ENCODE measurements at regions not wholly inside any gene's neighbourhood (a gene's known extent, or its start where the extent isn't known, plus 50 kb on each side); places are given as distances from the start of the nearest gene placed in this dataset.
"Not testable (repeated sequence)": the region's sequence is repeated elsewhere in the genome, so short reads cannot be mapped to it uniquely, and the experiment has no call there.

DNA sequence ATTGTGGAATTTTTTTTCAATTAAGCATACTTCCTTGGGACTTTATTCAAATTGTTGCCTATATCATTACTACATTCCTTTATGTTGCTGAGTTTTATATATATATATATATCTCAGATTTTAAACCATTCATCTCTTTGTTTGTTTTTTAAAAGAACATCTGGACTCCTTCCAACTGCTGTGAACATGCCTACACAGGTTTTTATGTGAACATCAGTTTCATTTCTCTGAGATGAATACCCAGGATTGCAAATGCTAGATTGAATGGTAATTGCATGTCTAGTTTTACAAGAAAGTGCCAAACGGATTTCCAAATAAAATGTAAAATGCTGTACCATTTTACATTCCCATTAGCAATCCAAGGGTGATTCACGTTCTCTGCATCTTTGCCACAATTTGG is 1289.3 kb downstream of the HACE1 start:
- DNase-seq (ENCODE audit: low read depth), result no peak

DNA sequence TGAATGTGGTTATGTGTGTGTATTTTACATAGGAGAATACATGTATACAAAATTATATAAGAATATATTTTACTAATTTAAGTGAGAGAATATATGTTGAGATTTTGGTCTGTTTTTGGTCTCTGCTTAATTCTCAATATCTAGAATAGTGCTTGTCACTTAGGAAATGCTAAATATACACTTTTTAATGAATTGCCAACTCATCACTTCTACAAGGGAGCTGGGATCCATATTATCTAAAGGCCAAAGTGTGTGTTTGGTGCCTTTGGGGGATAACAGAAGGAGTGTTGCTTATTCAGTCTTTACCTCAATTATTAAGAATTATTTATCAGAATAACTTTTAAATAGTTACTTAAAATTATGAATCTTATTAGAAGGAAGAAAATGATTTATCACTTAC is 1304.8 kb downstream of the HACE1 start:
- DNase-seq (ENCODE audit: low read depth), result no peak

DNA sequence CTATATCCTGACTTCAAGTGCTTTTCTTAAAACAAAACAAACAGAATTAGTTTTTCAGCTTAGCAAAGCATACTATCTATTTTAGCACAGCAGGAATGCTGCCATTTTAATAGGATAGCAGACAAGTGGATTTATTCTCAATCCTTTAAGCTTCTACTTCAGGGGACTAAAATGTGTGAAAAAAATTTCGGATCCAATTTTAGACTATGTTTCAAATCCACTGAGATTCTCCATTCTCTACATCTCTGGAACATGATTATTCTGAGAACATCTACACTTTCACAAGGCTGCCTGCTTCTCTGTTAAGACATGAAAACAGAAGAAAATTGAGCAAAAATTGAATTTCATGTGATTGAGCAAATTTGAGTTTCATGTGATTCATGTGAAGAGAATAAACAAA is 1321.3 kb downstream of the HACE1 start:
- no peak for DNase-seq (ENCODE audit: low read depth)

DNA sequence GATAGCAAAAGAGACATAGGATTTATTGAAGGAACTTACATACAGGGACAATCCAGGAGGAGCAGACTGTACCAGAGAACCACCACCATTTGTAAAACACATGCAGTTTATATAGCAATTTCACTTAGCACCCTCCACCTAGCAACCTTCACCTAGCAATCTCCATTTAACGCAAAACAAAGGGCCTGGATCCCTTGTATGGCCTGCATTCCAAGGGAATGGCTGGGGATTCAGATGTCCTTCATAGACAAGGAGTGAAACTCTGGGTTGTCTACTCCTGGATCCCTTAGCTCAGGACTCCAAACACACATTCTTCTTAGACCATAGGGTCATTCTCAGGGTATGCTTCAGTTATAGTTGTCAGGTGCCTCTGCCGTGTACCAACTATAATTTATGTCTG is 1324.9 kb downstream of the HACE1 start:
- DNase-seq (ENCODE audit: low read depth), result no peak

DNA sequence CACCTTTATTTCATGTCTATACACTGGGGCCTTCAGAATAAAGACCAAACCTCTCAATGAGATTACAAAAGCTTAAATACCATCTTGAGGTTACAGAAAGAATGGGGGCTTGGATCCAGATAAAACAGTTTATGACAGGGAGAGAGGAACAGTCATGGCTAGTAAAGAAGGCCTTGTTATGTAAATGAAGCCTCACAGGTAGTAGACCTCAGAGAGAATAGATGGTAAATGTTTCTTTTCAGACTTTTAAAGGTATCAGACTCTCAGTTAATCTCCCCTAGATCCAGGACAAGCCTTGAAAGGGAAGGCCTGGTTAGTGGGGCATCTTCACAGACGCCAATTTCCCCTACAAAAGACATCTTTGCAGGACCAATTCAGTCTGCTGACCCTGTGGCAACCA is 1325.6 kb downstream of the HACE1 start:
- no peak for DNase-seq (ENCODE audit: low read depth)

DNA sequence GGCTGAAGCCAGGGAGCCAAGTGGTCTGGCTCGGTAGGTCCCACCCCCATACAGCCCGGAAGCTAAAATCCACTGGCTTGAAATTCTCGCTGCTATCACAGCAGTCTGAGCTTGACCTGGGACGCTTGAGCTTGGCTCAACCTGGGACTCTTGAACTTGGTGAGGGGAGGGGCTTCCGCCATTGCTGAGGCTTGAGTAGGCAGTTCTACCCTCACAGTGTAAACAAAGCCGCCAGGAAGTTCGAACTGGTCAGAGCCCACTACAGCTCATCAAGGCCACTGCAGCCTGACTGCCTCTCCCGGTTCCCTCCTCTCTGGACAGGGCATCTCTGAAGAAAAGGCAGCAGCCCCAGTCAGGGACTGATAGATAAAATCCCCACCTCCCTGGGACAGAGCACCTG is 1337.7 kb downstream of the HACE1 start:
- DNase-seq (ENCODE audit: low read depth), result no peak

DNA sequence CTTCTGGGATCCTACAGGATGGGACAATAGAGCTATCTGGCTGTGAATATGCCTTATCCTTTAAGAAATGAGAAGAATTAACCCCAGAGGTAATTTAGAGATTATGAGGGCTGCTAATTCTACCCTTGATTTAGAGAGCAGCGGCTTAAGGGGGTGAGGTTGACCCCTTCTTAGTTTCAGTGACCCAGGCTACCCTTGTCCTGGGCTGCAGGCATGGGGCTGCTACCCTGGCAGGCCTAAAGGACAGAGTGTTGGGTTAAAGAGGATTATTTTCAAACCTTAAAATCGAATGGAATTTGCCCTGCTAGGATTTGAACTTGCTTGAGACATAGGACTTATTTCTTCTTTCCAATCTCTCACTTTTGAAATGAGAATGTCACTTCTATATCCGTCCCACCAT is 1343.4 kb downstream of the HACE1 start:
- no peak for DNase-seq (ENCODE audit: low read depth)

DNA sequence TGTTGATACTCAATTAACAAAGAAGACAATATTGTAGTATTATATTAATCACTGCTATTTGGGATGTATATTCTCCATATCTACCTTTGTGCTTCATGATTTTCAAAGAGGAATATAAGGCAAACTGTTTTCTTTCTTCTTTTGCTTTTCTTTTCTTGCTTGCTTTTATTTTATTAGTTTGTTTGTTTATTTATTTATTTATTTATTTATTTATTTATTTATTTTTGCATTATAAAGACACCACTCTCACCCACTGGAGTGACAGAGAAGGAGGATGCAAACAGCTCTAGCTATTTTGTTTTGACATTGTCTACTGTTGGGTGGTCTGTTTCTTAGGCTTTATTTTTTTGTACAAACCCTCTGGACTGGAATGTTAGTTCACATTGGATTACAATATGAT is 1352.7 kb downstream of the HACE1 start:
- DNase-seq (ENCODE audit: low read depth), result no peak

DNA sequence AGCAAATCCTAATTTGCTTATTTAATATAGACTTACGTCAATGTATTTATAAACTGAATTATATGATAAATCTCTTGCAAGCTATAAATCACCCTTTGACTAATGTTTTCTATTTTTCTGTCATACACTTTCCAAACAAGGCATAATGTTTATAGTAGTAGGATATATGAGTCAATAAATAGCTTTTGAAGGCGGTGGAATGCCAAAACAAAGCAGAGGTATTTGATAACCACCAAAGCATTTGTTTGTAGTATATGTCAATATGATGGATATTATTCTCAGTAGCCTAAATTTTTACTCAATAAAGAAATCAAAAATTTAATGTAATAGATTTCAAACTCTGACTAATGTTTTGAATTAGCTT is 1354.6 kb downstream of the HACE1 start:
- DNase-seq (ENCODE audit: low read depth), result no peak

DNA sequence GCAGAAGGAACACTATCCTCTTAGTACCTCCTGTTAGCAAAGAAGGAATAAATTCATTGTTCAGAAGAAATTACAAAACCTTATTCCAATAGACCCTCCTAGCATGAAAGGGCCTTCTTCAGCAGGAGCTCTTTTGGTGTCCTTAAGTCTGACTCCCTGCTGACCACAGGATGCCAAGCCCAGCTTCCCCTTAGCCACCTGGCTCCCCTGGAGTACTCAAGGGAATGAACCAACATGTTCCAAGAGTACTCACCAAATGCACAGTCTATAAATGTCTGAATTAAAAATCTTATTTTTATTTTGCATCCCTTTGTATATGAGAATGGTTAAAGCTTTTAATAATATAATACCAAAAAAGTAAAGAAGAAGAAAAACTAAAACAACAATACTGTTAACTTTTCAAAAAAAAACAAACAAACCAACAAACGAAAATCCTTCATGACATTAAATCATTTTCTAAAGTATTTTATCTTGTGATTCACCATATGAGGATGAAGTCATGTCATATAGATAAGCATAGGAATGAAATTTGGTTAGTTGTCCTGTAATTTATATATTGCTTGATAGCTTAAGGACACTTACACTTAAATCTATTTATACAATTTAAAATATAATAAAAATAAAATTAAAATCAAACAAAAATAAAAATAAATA is 1355.1 kb downstream of the HACE1 start:
- no peak for DNase-seq (ENCODE audit: low read depth)

DNA sequence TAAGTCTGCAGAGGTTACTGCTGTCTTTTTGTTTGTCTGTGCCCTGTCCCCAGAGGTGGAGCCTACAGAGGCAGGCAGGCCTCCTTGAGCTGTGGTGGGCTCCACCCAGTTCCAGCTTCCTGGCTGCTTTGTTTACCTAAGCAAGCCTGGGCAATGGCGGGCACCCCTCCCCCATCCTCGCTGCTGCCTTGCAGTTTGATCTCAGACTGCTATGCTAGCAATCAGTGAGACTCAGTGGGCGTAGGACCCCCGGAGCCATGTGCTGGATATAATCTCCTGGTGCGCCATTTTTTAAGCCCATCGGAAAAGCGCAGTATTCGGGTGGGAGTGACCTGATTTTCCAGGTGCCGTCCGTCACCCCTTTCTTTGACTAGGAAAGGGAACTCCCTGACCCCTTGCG is 1363.1 kb downstream of the HACE1 start:
- not testable (repeated sequence) for DNase-seq (ENCODE audit: low read depth)

DNA sequence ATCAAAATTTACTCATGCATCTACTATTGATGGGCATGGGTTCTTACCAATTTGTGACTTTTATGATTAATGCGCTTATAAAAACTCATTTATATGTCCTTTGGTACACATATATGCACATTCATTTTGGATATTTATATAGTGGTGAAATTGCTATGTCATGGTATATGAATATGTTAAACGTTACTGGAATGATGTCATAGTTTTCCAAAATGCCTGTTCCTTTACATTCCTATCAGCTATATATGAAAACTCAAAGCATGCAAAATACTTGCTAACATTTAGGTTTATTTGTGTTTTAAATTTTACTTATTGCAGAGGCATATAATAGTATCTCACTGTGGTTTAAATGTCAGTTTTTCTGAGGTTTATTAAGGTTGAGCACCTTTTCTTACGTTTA is 1403.1 kb downstream of the HACE1 start:
- no peak for DNase-seq (ENCODE audit: low read depth)

DNA sequence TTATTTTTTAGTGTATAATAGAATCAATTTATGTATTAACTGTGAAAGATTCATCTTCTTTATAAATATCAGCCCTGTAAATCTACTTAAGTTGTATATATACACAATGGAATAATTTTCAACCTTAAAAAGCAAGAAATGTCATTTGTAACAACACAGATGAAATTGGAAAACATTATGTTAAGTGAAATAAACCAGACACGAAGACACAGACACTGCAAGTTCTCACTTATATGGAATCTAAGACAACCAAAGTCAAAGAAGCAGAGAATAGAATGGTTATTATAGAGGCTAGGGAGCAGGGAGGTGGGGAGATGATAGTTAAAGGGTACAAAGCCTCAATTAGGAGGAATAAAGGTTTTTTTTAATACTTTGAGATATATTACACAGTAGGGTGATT is 1404.4 kb downstream of the HACE1 start:
- DNase-seq (ENCODE audit: low read depth), result no peak

DNA sequence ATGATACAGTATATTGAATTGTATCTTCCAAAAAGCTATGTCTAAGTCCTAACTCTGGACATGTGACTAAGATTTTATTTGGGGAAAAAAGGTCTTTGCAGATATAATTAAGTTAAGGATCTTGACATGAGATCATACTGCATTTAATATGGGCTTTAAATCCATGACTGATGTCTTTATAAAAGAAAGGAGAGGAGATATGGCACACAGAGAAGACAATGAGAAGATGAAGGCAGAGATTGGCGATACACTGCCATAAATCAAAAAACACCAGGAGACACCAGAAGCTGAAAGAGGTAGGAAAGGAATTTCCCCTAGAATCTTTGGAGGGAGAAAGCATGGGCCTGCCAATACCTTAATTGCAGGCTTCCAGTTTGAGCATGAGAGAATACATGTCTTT is 1450.2 kb downstream of the HACE1 start:
- DNase-seq (ENCODE audit: low read depth), result no peak

DNA sequence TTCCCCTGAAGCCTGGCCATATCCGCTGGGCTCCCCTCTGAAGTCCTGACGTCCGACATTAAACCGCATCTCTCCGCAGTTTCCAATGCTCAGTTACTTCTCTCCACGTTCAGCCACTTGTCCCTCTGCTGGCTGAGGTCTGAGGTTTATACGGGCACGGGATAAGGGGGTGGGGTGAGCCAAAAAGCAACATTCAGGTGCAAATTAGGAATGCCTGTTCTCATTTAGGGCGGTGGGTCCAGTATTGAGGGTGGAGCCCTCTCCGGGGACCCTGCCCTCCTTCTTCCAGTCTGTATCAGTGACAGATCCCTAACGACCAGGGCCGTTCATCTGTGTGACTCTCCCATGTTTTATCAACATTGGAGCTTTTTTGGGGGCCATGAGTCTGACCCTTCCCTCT is 1454.4 kb downstream of the HACE1 start:
- DNase-seq (ENCODE audit: low read depth), result no peak

DNA sequence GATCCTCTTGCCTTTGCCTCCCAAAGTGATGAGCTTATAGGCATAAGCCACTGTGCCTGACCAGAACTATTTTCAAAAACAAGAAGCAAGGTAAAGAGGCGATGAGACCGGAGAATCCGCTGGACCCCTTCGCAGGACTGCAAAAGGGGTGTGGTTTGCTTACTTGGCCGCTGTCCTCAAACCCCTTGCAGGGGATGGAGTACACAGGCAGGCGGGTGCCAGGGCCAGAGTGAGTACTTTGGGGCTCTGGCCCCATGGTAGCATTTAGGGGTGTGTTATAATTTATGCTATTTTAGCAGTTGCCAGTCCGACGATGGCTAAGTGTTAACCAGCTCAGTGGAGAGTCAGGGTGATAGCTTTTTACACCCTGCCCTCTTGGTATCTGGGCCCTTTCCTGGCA is 1454.9 kb downstream of the HACE1 start:
- DNase-seq (ENCODE audit: low read depth), result no peak

DNA sequence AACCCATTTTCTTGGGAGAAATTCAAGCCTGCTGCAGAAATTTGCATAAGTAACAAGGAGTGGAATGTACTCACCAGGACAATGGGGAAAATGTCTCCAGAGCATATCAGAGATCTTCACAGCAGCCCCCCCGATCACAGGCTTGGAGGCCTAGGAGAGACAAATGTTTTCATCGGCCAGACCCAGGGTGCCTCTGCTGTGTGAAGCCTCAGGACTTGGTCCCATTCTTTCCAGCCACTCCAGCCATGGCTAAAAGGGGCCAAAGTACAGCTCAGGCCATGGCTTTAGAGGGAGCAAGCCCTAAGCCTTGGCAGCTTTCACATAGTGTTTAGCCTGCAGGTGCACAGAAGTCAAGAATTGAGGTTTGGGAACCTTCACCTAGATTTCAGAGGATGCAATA is 1463.0 kb downstream of the HACE1 start:
- no peak for DNase-seq (ENCODE audit: low read depth)

DNA sequence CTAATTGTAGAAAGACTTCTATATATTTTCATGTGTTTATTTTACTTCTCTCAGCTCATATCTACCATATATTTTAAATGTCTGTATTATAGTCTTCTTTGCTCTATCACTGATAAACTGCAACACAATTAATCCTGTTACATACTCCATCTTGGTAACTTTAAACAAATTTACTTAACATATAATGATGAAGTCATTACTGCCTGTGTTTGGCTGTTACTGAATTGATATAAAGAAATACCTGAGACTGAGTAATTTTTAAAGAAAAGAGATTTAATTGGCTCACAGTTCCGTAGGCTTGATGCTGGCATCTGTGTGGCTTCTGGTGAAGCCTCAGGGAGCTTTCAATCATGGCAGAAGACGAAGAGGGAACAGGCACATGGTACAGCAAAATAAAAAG is 1480.4 kb downstream of the HACE1 start:
- no peak for DNase-seq (ENCODE audit: low read depth)

DNA sequence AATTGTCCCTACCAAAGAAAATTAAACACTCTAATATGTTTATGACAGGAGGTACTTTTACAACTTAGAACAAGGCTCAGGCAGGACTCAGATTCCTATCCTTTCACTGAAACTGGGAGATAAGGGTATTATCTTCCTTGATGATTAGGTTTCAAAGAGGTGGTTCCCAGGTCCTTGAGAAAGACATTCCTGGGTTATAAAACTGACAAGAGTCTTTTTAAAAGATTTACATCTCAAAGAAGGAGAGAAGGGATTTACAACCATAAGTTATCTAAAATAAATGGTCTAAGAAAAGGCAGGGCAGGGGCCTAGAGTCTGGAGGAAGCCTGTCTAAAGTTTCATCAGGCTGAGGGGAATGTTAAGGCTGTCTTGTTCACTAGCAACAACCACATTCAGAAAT is 1492.5 kb downstream of the HACE1 start:
- DNase-seq (ENCODE audit: low read depth), result no peak

DNA sequence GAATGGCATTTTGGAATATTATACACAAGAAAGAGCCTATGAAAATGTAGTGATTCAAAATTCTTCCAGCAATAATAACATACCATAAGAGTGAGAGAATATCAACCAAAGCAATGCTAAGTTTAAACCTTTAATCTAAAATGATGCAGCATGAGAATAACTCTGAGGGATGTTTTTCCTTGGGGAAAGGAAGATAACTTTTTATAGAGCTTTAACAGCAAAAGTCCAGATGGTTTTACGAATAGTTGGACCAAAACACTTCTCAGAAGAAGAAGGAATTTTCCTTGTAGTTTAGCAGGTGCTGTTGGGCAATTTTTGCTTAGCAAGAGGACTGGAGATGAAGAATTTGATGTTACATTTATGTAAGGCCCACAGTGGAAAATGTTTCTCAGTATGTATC is 1503.2 kb downstream of the HACE1 start:
- no peak for DNase-seq (ENCODE audit: low read depth)

DNA sequence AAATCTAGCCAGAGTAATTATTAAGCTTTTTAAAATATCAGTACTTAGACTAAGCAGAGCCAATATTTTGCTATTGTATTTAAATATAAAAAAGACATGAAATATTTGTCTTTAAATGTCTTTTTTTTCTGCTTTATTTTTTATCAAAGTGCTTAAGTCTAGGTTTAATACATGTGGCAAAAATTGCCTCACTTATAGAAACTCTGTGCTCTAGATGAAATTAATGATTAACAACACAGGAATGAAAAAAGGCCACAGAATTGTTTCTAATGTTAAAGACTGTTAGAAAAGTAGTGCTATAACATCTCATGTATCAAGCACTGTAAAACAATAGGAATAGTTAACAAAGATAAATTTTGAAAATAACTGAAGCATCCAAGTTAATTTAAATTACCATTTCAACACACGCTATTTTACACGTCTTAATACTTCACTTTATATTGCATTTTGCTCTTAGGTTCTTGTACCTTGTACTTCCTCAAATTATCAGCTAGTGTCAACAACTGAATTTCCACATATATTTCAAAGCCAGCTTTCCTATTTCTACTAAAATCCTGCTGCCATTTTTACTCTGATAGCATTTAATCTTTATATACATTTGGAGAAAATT is 1515.1 kb downstream of the HACE1 start:
- DNase-seq (ENCODE audit: low read depth), result no peak

DNA sequence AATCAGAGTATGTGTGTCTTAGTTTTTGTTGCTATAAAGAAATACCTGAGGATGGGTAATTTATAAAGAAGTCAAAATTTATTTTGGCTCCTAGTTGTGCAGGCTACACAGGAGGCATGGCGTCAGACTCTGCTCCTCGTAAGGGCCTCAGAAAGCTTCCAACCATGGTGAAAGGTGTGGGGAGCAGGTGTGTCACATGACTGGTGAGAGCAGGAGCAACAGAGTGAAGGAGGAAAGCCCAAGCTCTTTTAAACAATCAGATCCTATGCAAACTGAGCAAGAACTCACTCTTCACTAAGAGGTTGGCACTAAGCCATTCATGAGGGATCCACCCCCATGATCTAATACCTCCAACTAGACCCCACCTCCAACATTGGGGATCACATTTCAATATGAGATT is 1524.3 kb downstream of the HACE1 start:
- DNase-seq (ENCODE audit: low read depth), result no peak

DNA sequence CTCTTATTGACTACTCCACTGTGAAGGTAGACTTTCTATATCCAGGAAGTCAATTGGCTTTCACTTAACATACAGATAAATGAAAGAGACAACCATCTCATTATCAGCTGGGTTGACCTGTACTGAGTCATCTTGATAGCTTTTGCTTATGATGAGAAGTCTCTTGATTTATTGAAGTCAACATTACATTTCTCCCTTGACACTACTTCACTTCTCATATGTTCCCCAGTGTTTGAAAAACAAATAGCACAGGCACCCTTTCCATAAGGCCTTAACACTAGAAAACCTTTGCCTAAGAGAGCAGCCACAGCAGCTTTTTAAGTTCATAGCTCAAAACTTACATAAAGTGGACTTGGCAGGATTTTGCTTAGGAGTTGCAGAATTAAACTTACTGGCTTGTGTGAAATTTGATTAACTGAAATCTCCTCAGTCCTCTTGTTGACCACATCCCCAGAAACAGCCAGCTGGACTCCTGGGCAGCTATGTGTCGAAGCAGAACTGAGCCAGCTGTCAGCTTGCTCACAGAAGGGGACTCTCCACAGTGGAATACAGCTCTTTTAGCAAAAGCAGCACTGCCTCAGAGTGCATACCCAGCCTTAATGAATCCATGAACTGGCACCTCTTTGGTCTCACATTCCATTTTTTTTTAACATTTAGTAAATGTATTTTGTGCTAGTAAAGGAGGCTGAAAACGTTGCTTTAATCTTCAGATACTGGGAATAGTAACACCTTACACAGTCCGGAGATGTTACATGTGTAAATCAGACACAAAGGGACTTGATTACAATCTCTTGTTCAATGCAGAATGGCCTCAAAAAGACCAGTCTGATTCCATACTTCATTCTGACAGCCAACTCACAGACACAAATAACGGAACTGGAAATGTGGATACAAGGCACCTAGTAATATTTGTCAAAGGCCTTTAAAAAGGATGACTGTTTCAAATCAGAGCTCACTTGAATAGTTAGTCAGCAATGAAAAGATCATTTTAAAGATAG is 1532.7 kb downstream of the HACE1 start:
- DNase-seq (ENCODE audit: low read depth), result no peak

Data from activated T-cell treated with anti-CD3 and anti-CD28 coated beads for 24 hours (primary cell).